SIG-M5 (cell line): ENCODE measurements at regions not wholly inside any gene's neighbourhood (a gene's known extent, or its start where the extent isn't known, plus 50 kb on each side); places are given as distances from the start of the nearest gene placed in this dataset.

Experiments used
- DNase-seq: peaks from one replicate; lab custom pipeline; 2025; lab: John Stamatoyannopoulos, UW

DNA sequence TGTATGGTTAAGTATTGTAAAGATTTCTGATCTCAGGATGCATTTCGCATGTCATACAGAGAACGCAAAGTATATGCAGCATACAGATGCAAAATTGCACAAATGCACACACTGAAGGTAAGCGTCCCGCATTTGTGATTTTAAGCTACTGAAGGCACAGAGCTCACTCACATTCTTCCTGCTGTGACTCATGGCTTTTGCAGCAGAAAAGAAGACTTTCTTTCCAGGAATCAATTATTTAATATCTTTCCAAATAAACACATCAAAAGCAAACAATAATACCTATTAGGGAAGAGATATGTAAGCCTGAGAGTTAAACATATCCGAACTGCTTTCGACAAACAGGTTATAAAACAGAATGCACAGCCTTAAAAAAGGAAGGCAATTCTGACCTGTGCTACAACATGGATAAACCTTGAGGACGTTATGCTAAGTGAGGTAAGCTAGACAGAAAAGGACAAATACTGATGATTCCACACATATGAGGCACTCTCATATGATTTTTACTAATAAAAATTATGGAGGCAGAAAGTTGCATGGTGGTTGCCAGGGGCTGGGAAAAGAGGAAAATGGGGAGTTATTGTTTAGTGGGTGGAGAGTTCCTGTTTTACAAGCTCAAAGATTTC, 109.0 kb downstream of the TFAP2A start:
- no peak for DNase-seq

- DNase-seq = no peak
These were observed 111.0 kb downstream of the TFAP2A start for GRCh38 chr6:10303608-10304506.

DNA sequence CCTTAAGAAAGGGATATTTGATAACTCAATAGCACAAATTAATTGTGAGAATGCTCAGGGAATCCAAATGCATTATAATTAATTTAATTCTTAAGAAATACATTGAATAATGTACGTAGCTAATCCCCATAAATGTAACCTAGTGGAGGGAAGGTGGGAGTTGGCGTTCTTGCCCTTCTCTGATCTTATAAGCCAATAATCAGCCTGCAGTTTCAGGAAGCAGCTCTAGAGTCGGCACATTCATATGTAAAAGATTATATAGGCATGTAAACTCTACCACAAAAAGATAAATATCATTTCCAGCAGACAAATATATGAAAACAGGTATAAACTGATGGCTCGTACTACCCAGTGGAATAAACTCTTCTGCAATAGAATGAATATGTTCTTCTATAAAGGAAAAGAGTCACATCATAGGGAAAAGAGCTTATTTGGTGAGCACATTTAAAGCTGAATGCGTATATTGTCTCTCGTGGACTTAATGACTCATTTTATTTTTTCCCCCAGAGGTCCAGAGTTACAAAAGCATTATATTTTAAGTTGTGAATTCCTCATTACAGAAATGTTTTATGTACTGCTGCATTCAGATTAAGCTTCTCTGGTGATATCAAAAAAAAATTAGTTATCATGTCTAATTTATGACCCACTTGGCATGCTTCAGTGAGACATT, 112.2 kb downstream of the TFAP2A start:
- DNase-seq = no peak

- no peak for DNase-seq
These were observed 114.8 kb downstream of the TFAP2A start for GRCh38 chr6:10300071-10300470.

DNA sequence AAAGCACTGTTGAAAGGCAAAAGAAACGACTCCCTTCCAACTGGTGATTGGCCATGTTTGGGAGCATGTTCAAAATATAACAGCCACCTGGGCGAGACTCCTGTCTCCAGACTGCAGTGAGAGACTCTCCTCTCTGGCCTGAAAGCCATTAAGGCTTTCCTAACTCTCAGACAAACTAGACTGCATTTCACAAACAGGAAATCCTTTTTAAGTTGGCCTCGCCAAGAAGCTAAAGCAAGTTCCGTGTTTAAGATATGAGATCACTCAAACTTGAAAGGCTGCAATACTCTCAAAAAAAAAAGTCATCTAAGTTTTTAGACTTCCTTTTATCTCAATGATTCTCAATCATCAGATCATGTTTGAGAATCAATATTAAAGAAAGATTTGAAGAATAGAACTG, 117.0 kb downstream of the TFAP2A start:
- no peak for DNase-seq

GRCh38 chr6:10278746-10279145, 136.1 kb downstream of the TFAP2A start:
- DNase-seq = no peak

GRCh38 chr6:10276660-10277287, 138.1 kb downstream of the TFAP2A start:
- DNase-seq = no peak

DNA sequence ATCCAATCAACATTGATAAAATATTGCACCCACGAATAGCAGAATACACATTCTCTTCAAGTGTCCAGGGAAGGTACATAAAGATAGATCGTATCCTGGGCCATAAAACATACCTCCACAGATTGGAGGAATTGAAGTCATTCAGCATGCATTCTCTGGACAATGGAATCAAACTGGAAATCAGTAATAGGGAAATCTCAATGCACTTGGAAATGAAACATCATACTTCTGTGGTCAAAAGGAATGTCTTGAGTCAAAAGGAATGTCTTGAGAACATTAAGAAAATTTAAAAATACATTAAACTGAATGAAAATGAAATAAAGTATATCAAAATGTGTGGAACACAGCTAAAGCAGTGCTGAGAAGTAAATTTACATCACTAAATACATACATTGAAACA, 138.8 kb downstream of the TFAP2A start:
- no peak for DNase-seq

GRCh38 chr6:10272591-10272990, 142.3 kb downstream of the TFAP2A start:
- no peak for DNase-seq

DNA sequence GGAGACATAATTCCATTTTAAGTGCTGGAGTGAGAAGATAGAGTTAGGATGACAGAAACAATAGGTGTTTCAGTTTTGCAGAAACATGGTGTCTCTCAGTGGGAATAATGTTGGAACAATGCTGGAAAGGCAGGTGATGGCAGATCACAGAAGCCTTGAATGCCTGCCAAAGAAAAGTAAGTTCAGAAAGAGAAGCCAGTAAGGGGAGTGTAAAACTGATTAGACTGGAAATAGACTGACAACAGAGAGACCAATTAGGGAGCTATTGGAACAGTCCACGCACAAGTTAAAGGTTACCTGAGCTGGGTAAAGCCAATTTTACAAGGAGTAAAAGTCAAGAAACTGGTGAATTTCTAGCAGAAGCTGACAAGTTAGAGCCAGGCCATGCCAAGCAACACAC, 142.9 kb downstream of the TFAP2A start:
- DNase-seq = no peak

- DNase-seq = no peak
These were observed 144.9 kb downstream of the TFAP2A start for GRCh38 chr6:10269814-10270472.

DNA sequence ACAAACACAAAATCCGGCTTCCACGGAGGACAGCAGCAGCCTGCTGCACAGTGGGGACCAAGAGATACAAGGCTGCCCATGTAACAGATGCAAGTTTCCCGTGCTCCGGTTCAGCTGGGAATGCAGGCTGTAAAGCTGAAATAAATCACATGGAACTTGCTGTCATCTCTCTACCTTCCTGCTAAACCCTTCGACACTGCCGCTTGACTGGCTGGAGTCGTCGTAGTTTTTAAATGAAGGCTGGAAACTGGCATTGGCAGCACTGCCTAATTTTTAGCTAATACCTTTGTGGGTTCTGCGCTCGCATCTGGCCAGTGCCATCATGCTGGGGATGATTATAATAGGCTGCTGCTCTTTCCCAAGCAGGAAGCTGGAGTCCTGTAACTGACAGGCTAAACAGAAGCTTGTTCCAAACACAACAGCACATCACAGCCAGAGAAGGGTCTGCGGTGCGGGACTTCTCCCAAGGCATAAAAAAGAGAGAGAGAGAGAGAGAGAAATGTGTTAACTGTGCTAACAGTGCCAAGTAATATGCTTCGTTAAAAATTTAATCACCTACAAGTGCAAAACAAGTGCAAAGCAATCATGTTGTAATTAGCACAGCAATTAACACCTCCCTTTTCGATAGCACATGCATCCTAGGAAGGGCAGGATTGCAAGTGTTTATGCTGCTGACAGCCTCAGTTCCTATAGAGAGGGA, 146.1 kb downstream of the TFAP2A start:
- DNase-seq = no peak

DNA sequence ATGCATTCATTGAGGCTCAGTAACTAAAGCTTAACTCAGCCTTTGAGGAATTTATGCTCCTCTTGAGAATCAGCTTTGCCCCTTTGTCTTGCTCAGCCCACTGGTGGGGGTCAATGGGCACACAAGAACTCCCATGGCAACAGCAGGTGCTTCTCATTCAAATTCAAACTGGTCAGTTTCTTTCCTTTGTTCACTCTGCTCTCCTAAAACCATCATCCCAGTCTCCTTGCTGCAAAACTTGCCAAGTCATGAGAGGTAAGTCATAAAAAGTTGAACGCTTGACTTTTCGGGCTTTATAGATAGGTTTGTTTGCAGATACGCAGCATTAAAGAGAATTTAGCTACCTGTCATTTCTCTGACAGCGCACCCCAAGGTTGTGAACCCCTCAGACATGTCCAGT, 146.8 kb downstream of the TFAP2A start:
- no peak for DNase-seq

GRCh38 chr6:10266462-10266861, 148.4 kb downstream of the TFAP2A start:
- DNase-seq = no peak

DNA sequence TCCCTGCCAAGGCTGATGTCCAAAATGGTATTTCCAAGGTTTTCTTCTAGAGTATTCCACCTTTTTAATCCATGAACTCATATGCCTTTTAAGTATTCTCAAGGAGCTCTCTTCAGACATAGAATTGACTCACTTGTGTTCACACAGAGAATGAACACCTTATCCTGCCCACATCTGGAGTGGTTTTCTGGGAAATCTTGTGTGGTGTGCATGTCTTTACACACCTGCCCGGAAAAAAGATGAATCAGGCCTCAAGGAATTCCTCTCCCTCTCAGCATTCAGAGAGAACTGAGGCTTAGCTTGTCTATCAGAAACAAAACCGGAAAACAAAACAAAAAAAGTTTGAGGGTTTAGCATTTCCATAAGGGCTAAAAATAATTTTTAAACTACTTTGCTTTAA, 148.8 kb downstream of the TFAP2A start:
- DNase-seq = no peak

DNA sequence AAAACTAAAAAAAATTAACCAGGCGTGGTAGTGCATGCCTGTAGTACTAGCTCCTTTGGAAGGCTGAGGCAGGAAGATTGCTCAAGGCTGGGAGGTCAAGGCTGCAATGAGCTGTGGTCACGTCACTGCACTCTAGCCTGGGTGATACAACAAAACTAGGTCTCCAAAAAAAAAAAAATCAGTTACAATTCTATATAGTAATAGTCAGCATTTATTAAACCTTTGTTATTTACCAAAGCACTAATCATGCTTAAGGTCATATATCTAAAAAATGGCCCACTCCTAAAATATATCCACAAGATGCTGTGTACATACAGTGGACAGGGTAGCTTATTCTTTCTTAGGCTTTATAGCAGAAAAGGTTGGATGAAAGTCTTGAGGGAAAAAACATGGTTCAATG, 152.4 kb downstream of the TFAP2A start:
- DNase-seq = no peak

GRCh38 chr6:10259671-10260070, 155.2 kb downstream of the TFAP2A start:
- no peak for DNase-seq

DNA sequence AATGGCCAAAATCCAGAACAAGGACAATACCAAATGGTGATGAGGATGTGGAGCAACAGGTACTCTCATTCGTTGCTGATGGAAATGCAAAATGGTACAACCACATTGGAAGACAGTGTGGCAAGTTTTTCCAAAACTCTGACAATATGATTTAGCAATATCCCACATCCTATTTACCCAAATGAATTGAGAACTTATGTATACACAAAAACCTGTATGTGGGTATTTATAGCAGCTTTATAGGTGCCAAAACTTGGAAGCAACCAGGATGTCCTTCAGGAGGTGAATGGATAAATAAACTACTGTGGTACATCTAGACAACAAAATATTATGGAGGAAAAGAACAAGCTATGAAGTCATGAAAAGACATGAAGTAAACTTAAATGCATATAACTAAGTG, 156.5 kb downstream of the TFAP2A start:
- no peak for DNase-seq

DNA sequence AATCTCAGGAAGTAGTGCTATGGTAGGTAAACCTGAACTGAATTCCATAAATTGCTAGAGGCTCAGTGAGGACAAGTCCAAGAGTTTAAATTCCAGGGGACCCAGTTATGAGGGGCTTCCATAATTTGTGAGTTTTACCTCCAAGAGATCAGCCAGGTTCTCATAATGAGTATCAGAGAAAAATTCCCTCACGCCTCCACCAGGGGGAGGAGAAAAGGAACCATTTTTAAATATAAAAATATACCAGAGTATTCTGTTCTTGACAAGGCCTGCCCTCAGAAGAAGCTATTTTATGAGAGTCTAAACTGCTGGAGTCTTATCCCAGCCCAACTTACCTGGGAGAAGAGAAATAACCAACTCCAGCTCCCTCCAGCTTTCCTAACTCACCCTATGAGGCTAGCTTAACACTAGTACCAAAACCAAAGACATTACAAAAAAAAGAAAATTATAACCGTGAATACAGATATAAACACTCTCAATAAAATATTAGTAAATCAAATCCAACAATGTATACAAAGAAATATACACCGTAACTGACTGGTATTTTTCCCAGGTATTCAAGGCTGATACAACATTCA, 158.7 kb downstream of the TFAP2A start:
- no peak for DNase-seq

GRCh38 chr6:10250655-10251220, 164.1 kb downstream of the TFAP2A start:
- no peak for DNase-seq

DNA sequence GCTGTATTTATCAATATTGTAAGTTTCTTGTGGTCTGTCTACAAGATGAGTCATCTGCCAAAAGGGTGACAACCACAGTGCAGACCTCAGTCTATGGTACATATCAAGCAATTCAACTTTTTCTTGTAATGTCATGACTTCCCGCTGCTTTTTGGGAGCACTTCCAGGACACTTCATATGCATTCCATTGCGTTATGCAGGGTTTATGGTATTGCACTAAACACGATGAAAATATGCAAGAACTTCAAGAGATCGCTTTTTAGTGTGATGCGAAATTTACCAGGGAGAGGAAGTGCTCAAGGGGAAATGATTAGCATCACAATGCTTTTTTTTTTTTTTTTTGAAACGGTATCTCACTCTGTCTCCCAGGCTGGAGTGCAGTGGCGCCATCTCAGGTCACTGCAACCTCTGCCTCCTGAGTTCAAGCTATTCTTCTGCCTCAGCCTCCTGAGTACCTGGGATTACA, 166.5 kb downstream of the TFAP2A start:
- DNase-seq = peak; percentile 8
